ENCODE measurements at regions not wholly inside any gene's neighbourhood (a gene's known extent, or its start where the extent isn't known, plus 50 kb on each side); places are given as distances from the start of the nearest gene placed in this dataset.

DNA sequence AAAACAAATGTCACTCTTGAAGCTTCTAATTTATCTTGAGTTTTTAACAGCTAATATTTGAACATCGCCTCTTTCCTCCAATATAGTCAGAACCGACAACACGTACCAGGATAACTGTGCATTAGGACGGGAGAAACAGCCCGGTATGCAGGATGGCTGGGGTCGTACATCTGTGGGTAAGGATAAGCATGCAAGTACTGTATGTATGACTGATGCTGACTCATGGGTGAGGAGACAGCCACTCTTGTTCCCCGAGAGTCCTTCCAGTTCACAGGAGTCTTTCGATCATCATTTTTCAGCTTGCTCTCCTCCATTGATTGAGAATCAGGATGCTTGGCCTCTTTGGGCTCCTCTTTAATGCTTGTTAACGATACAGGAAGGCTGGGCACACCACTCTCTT is 102.3 kb downstream of the ZNF608 start:
- WGBS, 2 donors = 97 to 98% methylated on average over 9 of the region's 9 CpGs
- intact Hi-C loops (cut with DNase I) = no loop called here
- no peak for DNase-seq

DNA sequence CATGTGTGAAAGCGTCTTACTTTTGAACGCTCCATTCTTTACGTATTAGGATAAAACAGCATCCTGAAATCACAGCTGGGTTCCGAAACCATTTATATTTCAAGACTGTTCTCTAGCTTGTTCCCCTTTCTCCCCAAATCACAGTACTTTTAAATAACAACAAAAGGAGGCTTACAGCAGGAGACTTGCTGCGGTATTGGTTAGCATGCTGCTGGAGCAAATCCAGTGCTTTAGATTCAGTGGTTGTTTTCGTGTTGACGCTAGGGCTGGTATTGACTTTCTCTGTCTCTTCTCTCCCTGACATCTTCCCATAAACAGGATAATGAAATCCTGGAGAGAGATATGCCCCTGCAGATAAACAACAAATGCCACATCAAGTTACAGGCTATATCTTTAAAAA is 103.1 kb downstream of the ZNF608 start:
- Histone ChIP-seq H3K27me3 (no peaks in the 10 kb centered on the region), H3K9me3 (no peaks in the 10 kb centered on the region), H3K4me3 (replicated peaks in 1 of 3) (no peak overlapping the region), H3K4me1 (no peaks in the 10 kb centered on the region), H3K27ac (no peak overlapping the region), H3K36me3 (peaks cover 11 to 25% of the 10 kb centered on the region in 2 donors)
- TF ChIP-seq, protein P1, sequence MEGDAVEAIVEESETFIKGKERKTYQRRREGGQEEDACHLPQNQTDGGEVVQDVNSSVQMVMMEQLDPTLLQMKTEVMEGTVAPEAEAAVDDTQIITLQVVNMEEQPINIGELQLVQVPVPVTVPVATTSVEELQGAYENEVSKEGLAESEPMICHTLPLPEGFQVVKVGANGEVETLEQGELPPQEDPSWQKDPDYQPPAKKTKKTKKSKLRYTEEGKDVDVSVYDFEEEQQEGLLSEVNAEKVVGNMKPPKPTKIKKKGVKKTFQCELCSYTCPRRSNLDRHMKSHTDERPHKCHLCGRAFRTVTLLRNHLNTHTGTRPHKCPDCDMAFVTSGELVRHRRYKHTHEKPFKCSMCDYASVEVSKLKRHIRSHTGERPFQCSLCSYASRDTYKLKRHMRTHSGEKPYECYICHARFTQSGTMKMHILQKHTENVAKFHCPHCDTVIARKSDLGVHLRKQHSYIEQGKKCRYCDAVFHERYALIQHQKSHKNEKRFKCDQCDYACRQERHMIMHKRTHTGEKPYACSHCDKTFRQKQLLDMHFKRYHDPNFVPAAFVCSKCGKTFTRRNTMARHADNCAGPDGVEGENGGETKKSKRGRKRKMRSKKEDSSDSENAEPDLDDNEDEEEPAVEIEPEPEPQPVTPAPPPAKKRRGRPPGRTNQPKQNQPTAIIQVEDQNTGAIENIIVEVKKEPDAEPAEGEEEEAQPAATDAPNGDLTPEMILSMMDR (IDR thresholded peaks at IDR 0.05) = no peak
- 97 to 99% methylated on average over 7 of the region's 7 CpGs for WGBS, 2 donors
- no peak for DNase-seq
- intact Hi-C loops (cut with DNase I) = no loop called here

More for the DNA sequence above, 102.3 kb downstream of the ZNF608 start:
- H3K4me3 ChIP-seq (replicated peaks in 1 of 3) = no peak overlapping the region
- H3K4me1 ChIP-seq = peaks cover under 1 to 1% of the 10 kb centered on the region in 2 donors
- H3K27me3 ChIP-seq = no peaks in the 10 kb centered on the region
- H3K9me3 ChIP-seq = no peaks in the 10 kb centered on the region
- TF ChIP-seq, protein P1 (IDR thresholded peaks at IDR 0.05) = no peak
- no peak for TF ChIP-seq POLR2A (IDR thresholded peaks at IDR 0.05)
- H3K36me3 ChIP-seq = peaks cover 11 to 24% of the 10 kb centered on the region in 2 donors
- no peak overlapping the region for H3K27ac ChIP-seq

DNA sequence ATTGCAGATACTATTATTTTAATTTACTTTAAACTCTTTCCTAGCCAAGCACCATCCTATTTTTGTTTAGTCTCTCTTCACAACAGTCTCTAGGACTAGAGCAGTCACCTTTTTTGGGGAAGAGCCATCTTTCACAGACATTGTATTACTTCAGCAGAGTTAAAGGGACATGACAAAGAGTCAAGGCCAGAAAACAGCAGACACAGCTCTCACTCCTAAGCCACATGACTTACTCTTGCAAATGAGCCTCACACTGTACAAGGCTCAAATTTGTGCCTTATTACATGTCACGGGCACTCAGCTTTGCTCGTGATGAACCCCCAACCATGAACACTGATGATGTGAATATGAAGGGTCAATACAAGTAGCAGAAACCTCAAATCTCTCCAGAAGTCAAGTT is 104.3 kb downstream of the ZNF608 start:
- 91 to 95% methylated on average over 2 of the region's 2 CpGs for WGBS, 2 donors
- H3K4me3 ChIP-seq (replicated peaks in 1 of 3) = no peak overlapping the region
- no peak for TF ChIP-seq POLR2A (IDR thresholded peaks at IDR 0.05)
- TF ChIP-seq, protein P1 (IDR thresholded peaks at IDR 0.05) = no peak
- no peaks in the 10 kb centered on the region for H3K27me3 ChIP-seq
- no peaks in the 10 kb centered on the region for H3K9me3 ChIP-seq
- intact Hi-C loops (cut with DNase I) = no loop called here
- no peaks in the 10 kb centered on the region for H3K4me1 ChIP-seq
- H3K27ac ChIP-seq = no peak overlapping the region
- DNase-seq = no peak
- peaks cover 11 to 15% of the 10 kb centered on the region in 2 donors for H3K36me3 ChIP-seq

DNA sequence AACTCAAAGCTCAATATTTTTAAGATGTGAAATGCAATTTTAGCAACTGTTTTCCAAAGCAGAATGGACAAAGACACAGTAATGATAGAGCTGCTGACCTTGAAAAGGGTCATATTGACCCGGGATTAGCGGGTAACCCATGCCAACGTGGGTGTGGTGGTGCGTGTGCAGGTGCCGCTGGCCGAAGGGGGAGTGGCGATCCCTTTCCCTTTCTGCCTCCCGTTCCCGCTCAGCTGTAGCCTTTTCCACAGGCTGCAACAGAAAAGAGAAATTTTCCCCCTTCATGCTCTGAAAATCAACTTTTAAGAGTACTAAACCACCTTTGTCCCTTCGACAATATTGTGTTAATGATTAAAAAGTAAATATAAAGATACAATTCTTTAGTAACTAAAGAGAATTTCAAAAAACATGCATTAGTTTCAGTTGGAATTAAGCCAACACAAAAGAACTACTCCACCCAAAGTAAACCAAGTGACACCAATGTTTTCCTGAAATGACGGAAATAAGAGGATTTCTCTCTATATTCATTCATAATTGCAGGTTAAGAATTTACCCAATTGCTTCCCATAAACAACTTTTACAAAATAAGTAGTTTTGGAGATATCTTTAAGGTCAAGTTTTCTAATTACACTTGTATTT is 105.2 kb downstream of the ZNF608 start:
- no peak overlapping the region for H3K4me3 ChIP-seq (replicated peaks in 1 of 3)
- H3K27me3 ChIP-seq = no peaks in the 10 kb centered on the region
- H3K9me3 ChIP-seq = no peaks in the 10 kb centered on the region
- peaks cover 11% of the 10 kb centered on the region in 2 donors for H3K36me3 ChIP-seq
- TF ChIP-seq, protein P1 (IDR thresholded peaks at IDR 0.05) = no peak
- TF ChIP-seq POLR2A (IDR thresholded peaks at IDR 0.05) = no peak
- H3K4me1 ChIP-seq = no peaks in the 10 kb centered on the region
- WGBS, 2 donors = 88 to 95% methylated on average over 11 of the region's 11 CpGs
- intact Hi-C loops (cut with DNase I) = no loop called here
- H3K27ac ChIP-seq = no peak overlapping the region
- no peak for DNase-seq

DNA sequence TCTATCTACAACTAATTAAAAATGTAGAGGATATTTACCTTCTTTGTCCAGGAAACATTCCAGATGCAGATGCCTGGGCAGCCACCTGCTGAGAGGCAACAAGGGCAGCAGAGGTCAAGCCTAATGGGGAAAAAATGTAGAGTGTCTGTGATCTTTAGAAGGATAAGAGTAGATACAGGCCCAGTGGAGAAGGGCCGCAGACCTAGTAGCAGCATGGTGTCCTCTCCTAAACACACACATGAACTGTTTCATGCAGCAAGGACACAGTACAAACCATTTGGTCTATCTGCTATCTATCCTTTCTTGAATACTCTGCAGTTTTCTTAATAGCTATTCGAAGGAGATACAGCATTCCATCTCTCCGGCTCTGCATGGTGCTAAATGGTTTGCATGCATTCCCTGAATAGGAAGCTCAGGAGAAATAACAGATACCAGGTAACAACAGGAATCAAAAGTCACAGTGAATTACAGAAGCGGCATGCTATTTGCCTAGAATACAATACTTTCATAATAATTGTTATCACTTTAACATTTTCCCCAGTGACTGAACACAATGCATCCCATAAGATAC is 107.3 kb downstream of the ZNF608 start:
- peaks cover 10 to 11% of the 10 kb centered on the region in 2 donors for H3K36me3 ChIP-seq
- H3K9me3 ChIP-seq = no peaks in the 10 kb centered on the region
- no peak overlapping the region for H3K27ac ChIP-seq
- H3K4me1 ChIP-seq = no peaks in the 10 kb centered on the region
- no peak for DNase-seq
- 86 to 87% methylated on average over 4 of the region's 4 CpGs for WGBS, 2 donors
- no peak for TF ChIP-seq POLR2A (IDR thresholded peaks at IDR 0.05)
- TF ChIP-seq, protein P1 (IDR thresholded peaks at IDR 0.05) = no peak
- intact Hi-C loops (cut with DNase I) = no loop called here
- no peaks in the 10 kb centered on the region for H3K27me3 ChIP-seq
- H3K4me3 ChIP-seq (replicated peaks in 1 of 3) = no peak overlapping the region

All from thyroid gland (tissue), 4 donors.